ENCODE measurements at regions not wholly inside any gene's neighbourhood (a gene's known extent, or its start where the extent isn't known, plus 50 kb on each side); places are given as distances from the start of the nearest gene placed in this dataset.

DNA sequence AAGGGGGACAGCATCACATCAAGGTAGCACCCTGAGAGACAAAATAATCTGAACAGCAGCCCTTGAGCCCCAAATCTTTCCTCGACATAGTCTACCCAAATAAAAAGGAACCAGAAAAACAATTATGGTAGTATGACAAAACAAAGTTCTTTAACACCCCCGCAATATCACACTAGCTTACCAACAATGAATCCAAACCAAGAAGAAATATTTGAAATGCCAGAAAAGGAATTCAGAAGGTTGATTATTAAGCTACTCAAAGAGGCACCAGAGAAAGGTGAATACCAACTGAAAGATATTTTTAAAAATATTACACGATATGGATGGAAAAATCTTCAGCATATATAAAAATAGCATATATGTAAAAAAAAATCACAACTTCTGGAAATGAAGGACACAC is 252.9 kb upstream of the SLITRK6 start:
- no peak for DNase-seq
- WGBS (ENCODE audit: insufficient coverage) = no CpG with 5 or more reads among the region's 3 CpGs

DNA sequence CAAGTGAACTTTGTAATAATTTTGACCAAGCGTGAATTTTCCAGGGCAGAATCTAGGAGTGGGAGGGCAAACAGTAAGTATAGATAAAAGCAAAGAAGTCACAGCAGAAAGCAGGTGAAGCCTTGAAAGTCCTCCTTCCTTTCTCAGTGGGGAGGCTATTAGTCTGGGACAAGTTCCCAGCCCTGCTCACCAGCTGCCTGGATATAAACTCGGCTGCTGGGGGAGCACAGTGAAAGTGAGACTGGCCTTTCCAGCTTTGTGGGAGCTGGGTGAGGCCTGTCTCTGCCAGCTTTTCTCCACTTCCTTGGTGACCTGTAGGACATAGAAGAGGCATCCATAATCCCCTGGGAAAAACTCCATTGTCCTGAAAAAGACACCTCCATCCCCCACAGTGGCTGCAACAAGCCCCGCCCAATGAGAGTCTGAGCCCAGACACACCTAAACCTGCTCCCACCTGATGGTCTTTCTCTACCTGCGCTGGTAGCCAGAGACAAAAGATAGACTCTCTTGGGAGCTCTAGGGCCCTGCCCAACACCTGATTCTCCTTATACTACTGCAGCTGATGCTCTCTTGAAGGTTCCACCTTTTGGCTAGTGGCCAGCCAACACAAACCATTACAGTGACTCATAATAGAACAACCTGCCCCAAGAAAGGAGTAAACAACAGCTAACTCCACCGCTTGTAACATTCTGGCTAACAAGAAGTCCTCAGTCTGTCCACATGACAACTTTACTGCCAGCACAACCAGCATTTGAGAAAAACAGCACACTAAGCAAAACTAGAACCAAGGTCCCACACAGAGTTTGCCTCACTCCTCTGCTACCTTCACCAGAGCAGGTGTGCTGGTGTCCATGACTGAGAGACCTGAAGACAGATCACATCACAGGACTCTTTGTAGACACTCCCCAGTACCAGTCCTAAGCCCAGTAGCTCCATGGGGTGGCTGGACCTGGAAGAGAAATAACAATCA is 252.2 kb upstream of the SLITRK6 start:
- Histone ChIP-seq H3K4me3 (ENCODE audit: low read length) (no peak overlapping the region), H3K36me3 (ENCODE audit: control insufficient read depth, insufficient read depth, low read length) (no peaks in the 10 kb centered on the region), H3K27me3 (ENCODE audit: control insufficient read depth, insufficient read depth, low read length) (no peaks in the 10 kb centered on the region), H3K4me1 (ENCODE audit: control insufficient read depth, insufficient read depth, low read length) (no peaks in the 10 kb centered on the region), H3K27ac (ENCODE audit: low read length) (no peak overlapping the region), H3K9me3 (replicated peaks; ENCODE audit: control insufficient read depth, low read depth, low read length) (peaks cover 5% of the 10 kb centered on the region)
- no peak for DNase-seq
- 84% methylated on average over 5 of the region's 5 CpGs for WGBS (ENCODE audit: insufficient coverage)

More for the DNA sequence above, 252.9 kb upstream of the SLITRK6 start:
- Histone ChIP-seq H3K36me3 (ENCODE audit: control insufficient read depth, insufficient read depth, low read length) (no peaks in the 10 kb centered on the region), H3K27ac (ENCODE audit: low read length) (no peak overlapping the region), H3K27me3 (ENCODE audit: control insufficient read depth, insufficient read depth, low read length) (no peaks in the 10 kb centered on the region), H3K4me3 (ENCODE audit: low read length) (no peak overlapping the region), H3K4me1 (ENCODE audit: control insufficient read depth, insufficient read depth, low read length) (no peaks in the 10 kb centered on the region), H3K9me3 (replicated peaks; ENCODE audit: control insufficient read depth, low read depth, low read length) (peaks cover 5% of the 10 kb centered on the region)

DNA sequence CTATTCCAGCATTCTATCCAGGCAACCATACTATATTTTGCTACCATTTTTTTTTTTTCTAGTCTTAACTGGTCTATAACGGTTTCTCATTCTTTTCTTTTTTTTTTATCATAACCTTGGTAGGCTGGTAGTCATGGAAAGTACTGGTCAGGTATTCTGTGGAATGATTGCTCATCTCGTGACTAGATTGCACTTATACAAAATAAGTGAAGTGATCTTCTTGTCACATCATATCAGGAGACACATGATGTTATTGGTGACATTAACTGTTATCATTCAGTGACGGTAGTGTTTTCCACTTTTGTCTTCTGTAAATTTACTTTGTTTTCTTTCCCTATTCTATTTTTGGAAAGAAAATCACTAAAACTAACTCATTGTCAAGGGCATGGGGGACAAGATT is 239.3 kb upstream of the SLITRK6 start:
- no peak for DNase-seq
- Histone ChIP-seq H3K27ac (ENCODE audit: low read length) (no peak overlapping the region), H3K36me3 (ENCODE audit: control insufficient read depth, insufficient read depth, low read length) (no peaks in the 10 kb centered on the region), H3K27me3 (ENCODE audit: control insufficient read depth, insufficient read depth, low read length) (no peaks in the 10 kb centered on the region), H3K9me3 (replicated peaks; ENCODE audit: control insufficient read depth, low read depth, low read length) (no peaks in the 10 kb centered on the region), H3K4me3 (ENCODE audit: low read length) (no peak overlapping the region), H3K4me1 (ENCODE audit: control insufficient read depth, insufficient read depth, low read length) (no peaks in the 10 kb centered on the region)
- WGBS (ENCODE audit: insufficient coverage) = no CpG with 5 or more reads among the region's 3 CpGs

DNA sequence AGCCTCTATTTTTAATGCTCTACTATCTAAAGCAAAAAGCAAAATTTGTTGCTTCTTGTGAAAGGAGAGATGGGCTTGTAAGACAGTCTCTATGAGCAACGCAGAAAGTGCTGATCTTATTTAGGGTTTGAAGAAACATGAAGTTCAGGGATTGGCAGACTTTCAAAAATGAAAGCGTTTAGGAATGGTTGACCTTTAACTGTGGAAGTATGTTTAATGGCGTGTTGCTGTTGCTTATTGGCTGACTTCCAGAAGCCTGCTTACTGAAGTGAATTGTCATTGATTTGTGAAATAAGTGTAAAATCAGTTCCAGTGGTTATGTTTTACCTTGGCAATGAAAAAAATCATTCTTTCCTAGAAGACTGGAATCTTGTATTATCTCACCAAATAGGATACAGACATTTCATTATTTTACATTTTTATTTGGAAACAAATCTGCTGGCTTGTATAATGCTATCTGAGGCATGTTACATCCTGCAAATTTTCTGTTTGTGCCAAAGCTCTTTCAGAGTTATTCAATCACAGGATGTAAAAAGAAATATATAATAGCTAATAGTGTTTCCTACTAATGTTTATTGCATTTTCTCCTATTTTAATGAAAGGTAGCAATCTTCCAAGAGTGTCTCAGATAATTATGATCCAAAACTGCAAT is 221.3 kb upstream of the SLITRK6 start:
- no peaks in the 10 kb centered on the region for H3K4me1 ChIP-seq (ENCODE audit: control insufficient read depth, insufficient read depth, low read length)
- WGBS (ENCODE audit: insufficient coverage) = 6% methylated on average over 2 of the region's 3 CpGs
- H3K4me3 ChIP-seq (ENCODE audit: low read length) = no peak overlapping the region
- peak; percentile 88 for DNase-seq
- H3K27me3 ChIP-seq (ENCODE audit: control insufficient read depth, insufficient read depth, low read length) = no peaks in the 10 kb centered on the region
- no peaks in the 10 kb centered on the region for H3K9me3 ChIP-seq (replicated peaks; ENCODE audit: control insufficient read depth, low read depth, low read length)
- no peaks in the 10 kb centered on the region for H3K36me3 ChIP-seq (ENCODE audit: control insufficient read depth, insufficient read depth, low read length)
- no peak overlapping the region for H3K27ac ChIP-seq (ENCODE audit: low read length)

DNA sequence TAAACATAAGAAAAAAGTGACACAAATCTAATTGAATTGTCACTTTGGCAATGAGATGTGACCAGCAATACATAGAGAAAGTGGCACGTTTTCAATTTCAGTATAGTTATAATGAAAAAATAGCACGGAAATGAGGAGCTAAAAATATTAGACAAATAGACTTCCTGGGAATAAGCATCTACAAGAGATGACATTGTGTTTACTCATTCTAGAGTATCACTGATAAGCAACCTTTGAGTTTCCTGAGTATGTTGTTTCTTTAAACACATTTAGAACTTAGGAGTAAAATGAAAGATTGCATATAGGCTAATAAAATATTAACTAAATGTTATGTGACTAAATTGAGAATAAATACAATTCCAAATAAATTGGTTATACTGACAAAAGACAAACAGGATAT is 207.1 kb upstream of the SLITRK6 start:
- no peaks in the 10 kb centered on the region for H3K36me3 ChIP-seq (ENCODE audit: control insufficient read depth, insufficient read depth, low read length)
- H3K27ac ChIP-seq (ENCODE audit: low read length) = no peak overlapping the region
- H3K4me1 ChIP-seq (ENCODE audit: control insufficient read depth, insufficient read depth, low read length) = no peaks in the 10 kb centered on the region
- no peaks in the 10 kb centered on the region for H3K9me3 ChIP-seq (replicated peaks; ENCODE audit: control insufficient read depth, low read depth, low read length)
- no CpG with 5 or more reads among the region's 2 CpGs for WGBS (ENCODE audit: insufficient coverage)
- no peak for DNase-seq
- no peaks in the 10 kb centered on the region for H3K27me3 ChIP-seq (ENCODE audit: control insufficient read depth, insufficient read depth, low read length)
- H3K4me3 ChIP-seq (ENCODE audit: low read length) = no peak overlapping the region

DNA sequence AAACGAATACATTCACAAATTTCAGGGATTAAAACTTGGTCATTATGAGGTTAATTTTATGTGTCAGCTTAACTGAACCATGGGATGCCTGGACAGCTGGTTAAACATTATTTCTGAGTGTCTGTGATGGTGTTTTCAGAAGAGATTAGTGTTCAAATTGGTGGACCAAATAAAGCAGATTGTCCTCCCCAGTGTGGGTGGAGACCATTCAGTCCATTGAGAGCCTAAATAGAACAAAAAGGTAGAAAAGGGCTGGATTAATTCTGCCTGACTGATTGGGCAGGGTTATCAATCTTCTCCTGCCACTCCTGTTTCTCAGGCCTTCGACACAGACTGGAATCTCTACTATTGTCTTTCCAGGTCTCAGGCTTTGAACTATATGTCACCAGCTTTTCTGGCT is 203.8 kb upstream of the SLITRK6 start:
- no peaks in the 10 kb centered on the region for H3K27me3 ChIP-seq (ENCODE audit: control insufficient read depth, insufficient read depth, low read length)
- DNase-seq = no peak
- WGBS (ENCODE audit: insufficient coverage) = 86% methylated on average over 1 of the region's 2 CpGs
- H3K9me3 ChIP-seq (replicated peaks; ENCODE audit: control insufficient read depth, low read depth, low read length) = no peaks in the 10 kb centered on the region
- no peak overlapping the region for H3K27ac ChIP-seq (ENCODE audit: low read length)
- no peak overlapping the region for H3K4me3 ChIP-seq (ENCODE audit: low read length)
- H3K4me1 ChIP-seq (ENCODE audit: control insufficient read depth, insufficient read depth, low read length) = no peaks in the 10 kb centered on the region
- no peaks in the 10 kb centered on the region for H3K36me3 ChIP-seq (ENCODE audit: control insufficient read depth, insufficient read depth, low read length)

DNA sequence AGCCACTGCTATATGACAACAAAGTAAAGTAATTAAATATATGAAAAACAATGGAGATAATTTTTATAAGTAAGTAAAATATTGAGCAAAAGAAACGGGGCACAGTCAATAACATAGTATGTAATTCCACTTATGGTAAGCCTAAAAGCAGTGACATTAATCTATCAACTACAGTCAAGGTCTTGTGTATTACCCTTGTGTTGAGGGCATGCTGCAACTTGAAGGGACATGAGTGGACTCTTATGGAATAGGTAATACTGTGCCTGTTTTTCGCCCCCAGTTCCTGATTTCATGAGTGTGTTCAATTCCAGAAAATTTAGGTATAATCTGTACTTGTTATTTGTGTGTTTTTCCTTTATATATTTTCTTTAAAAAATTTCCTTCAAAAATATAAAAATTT is 201.3 kb upstream of the SLITRK6 start:
- no peak for DNase-seq
- no CpG with 5 or more reads among the region's 2 CpGs for WGBS (ENCODE audit: insufficient coverage)
- Histone ChIP-seq H3K4me1 (ENCODE audit: control insufficient read depth, insufficient read depth, low read length) (no peaks in the 10 kb centered on the region), H3K27ac (ENCODE audit: low read length) (no peak overlapping the region), H3K27me3 (ENCODE audit: control insufficient read depth, insufficient read depth, low read length) (no peaks in the 10 kb centered on the region), H3K4me3 (ENCODE audit: low read length) (no peak overlapping the region), H3K36me3 (ENCODE audit: control insufficient read depth, insufficient read depth, low read length) (no peaks in the 10 kb centered on the region), H3K9me3 (replicated peaks; ENCODE audit: control insufficient read depth, low read depth, low read length) (no peaks in the 10 kb centered on the region)

DNA sequence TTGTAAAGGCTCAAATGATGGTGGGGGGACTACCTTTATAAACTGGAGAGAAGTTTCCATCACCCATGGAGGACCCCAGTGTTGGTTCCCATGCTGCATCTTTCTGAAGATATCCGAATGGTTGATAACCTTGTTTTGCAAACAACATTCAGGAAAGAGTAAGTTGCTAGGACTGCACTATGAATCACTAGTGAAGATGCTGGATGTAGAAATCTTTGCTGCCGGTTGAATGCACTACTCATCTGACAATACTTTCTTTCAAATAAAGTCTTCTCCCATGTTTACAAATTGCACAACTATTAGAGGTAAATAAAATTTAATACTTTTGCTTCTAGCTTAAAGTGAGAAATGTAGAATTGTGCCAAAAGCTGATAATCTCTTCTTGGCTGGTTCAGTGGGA is 198.4 kb upstream of the SLITRK6 start:
- H3K27me3 ChIP-seq (ENCODE audit: control insufficient read depth, insufficient read depth, low read length) = no peaks in the 10 kb centered on the region
- H3K4me3 ChIP-seq (ENCODE audit: low read length) = no peak overlapping the region
- no CpG with 5 or more reads among the region's 2 CpGs for WGBS (ENCODE audit: insufficient coverage)
- H3K36me3 ChIP-seq (ENCODE audit: control insufficient read depth, insufficient read depth, low read length) = no peaks in the 10 kb centered on the region
- no peaks in the 10 kb centered on the region for H3K9me3 ChIP-seq (replicated peaks; ENCODE audit: control insufficient read depth, low read depth, low read length)
- H3K27ac ChIP-seq (ENCODE audit: low read length) = no peak overlapping the region
- DNase-seq = no peak
- H3K4me1 ChIP-seq (ENCODE audit: control insufficient read depth, insufficient read depth, low read length) = no peaks in the 10 kb centered on the region

DNA sequence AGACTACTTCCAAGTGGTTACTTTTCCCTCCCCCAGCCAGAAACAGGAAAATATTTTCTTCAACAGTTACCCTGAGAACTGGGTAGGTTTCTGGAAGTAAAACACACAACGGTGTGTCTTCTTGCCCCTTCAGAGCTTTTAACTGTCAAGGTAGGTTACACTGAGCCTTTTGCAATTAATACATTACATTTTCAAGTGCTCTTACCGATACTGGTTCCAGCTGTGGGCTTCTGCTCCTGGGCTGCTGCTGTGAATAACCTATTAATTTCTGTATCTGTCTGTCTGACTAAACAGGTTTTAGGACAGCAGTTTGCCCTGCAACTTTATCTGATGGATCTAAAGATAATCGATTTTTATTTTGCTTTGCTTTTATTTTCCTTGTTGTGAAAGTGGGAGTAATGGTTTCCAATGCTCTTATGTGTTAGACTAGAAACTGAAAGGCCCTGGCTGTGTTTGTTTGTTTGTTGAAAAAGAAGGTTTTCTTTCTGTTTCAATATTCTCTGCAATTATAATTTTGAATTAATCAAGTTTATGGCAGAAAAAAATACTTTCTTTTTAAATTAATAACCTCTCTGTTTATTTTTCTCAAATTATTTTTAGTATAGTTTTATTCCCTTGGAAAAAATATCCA is 196.7 kb upstream of the SLITRK6 start:
- no peaks in the 10 kb centered on the region for H3K4me1 ChIP-seq (ENCODE audit: control insufficient read depth, insufficient read depth, low read length)
- 80% methylated on average over 1 of the region's 3 CpGs for whole genome bisulfite sequencing (ENCODE audit: insufficient coverage)
- H3K27me3 ChIP-seq (ENCODE audit: control insufficient read depth, insufficient read depth, low read length) = no peaks in the 10 kb centered on the region
- H3K9me3 ChIP-seq (replicated peaks; ENCODE audit: control insufficient read depth, low read depth, low read length) = no peaks in the 10 kb centered on the region
- no peak overlapping the region for H3K4me3 ChIP-seq (ENCODE audit: low read length)
- no peak for DNase-seq
- H3K36me3 ChIP-seq (ENCODE audit: control insufficient read depth, insufficient read depth, low read length) = no peaks in the 10 kb centered on the region
- no peak overlapping the region for H3K27ac ChIP-seq (ENCODE audit: low read length)

DNA sequence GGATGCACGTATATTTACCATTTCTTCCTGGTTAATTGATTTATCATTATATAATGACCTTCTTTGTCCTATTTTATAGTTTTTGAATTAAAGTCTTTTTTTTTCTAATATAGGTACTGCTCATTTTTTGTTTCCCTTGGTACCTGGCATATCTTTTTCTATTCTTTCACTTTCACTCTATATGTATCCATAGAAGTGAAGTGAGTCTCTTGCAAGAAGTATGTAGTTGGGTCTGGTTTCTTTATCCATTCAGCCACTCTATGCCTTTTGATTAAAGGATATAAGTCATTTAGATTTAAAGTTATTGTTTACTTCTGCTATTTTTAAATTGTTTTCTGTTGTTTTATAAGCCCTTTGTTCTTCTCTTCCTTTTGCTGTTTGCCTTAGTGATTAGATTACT is 194.3 kb upstream of the SLITRK6 start:
- H3K27me3 ChIP-seq (ENCODE audit: control insufficient read depth, insufficient read depth, low read length) = no peaks in the 10 kb centered on the region
- no peak for DNase-seq
- no peaks in the 10 kb centered on the region for H3K4me1 ChIP-seq (ENCODE audit: control insufficient read depth, insufficient read depth, low read length)
- H3K9me3 ChIP-seq (replicated peaks; ENCODE audit: control insufficient read depth, low read depth, low read length) = no peaks in the 10 kb centered on the region
- H3K27ac ChIP-seq (ENCODE audit: low read length) = no peak overlapping the region
- H3K36me3 ChIP-seq (ENCODE audit: control insufficient read depth, insufficient read depth, low read length) = no peaks in the 10 kb centered on the region
- WGBS (ENCODE audit: insufficient coverage) = no CpG with 5 or more reads among the region's 1 CpG
- no peak overlapping the region for H3K4me3 ChIP-seq (ENCODE audit: low read length)
